ENCODE measurements at regions not wholly inside any gene's neighbourhood (a gene's known extent, or its start where the extent isn't known, plus 50 kb on each side); places are given as distances from the start of the nearest gene placed in this dataset.

- TF ChIP-seq CTCF (CRISPR knock-in tag; IDR thresholded peaks at IDR 0.05) (no peak), MYNN (CRISPR knock-in tag; IDR thresholded peaks at IDR 0.05; ENCODE audit: low read depth) (no peak), PRDM15 (CRISPR knock-in tag; IDR thresholded peaks at IDR 0.05) (no peak), MYC (CRISPR knock-in tag; IDR thresholded peaks at IDR 0.05; ENCODE audit: borderline replicate concordance) (no peak), RFX1 (IDR thresholded peaks at IDR 0.05) (no peak), IRF2 (CRISPR knock-in tag; IDR thresholded peaks at IDR 0.05) (no peak), SIN3A (IDR thresholded peaks at IDR 0.05; ENCODE audit: borderline replicate concordance, low read depth, low read length) (no peak), ZNF124 (CRISPR knock-in tag; IDR thresholded peaks at IDR 0.05) (no peak), ZSCAN20 (CRISPR knock-in tag; IDR thresholded peaks at IDR 0.05; ENCODE audit: borderline replicate concordance) (no peak), RXRA (CRISPR knock-in tag; IDR thresholded peaks at IDR 0.05) (no peak)
Observed at GRCh38 chr12:24517000-24517399, 431.9 kb downstream of the BCAT1 start.

All from HepG2 (cell line).